GM19463 (cell line): ENCODE measurements at regions not wholly inside any gene's neighbourhood (a gene's known extent, or its start where the extent isn't known, plus 50 kb on each side); places are given as distances from the start of the nearest gene placed in this dataset.

Source experiments
- ATAC-seq: cut with Tn5 transposase; IDR thresholded peaks from one replicate; pipeline ENCODE4 v1.9.1; 2021; ENCODE audit warnings: mild to moderate bottlenecking, moderate library complexity; ENCODE audit not compliant: unreplicated experiment

DNA sequence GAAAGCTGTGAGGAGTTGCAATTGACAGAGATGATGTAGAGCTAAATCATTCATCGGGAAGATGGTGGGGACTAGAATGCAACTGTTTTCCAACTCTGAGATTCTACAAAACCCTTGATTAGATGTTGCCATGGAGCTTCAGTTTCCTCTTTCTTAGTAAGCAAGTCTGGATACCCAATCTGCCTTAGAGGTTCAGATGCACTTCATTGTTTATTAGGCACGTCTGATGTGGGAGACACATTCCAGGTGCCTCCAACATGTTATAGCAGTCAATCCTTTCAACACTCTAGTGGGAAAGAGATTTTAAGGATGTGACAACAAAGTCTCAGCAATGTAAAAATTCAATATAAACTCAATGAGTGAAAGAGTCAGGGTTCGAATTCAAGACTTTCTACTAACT lies 291.3 kb upstream of the PHYHIPL start:
- ATAC-seq: no peak

DNA sequence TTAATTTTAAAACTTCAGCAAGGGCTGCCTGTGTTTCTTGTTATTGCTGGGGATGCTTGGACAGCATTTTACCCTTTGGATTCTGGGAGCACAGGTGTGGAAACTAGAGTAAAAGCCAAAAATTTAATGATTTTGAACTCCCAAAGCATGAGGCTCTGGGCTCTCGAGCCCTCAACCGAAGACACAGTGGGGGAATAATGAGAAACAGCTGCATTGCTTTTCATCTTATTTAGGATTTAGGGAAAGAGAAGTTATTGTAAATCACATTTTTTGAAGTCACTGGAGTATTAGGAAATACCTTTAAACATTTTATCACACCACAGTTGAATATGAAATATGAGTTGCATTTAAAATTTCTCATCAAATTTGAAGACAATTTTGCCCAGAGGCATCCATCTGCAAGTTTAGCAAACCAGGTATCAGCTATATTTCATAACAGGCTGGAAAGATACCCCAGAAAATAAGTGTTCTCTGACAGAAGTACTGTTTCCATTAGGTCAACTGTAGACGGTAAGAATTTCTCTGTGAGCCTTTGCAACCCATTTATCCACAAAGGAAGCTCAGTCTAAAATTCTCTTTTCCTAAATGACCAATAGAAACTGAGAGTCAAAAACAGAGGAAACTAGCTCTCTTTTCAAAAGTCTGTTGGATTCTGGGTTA lies 290.6 kb upstream of the PHYHIPL start:
- ATAC-seq: no peak

DNA sequence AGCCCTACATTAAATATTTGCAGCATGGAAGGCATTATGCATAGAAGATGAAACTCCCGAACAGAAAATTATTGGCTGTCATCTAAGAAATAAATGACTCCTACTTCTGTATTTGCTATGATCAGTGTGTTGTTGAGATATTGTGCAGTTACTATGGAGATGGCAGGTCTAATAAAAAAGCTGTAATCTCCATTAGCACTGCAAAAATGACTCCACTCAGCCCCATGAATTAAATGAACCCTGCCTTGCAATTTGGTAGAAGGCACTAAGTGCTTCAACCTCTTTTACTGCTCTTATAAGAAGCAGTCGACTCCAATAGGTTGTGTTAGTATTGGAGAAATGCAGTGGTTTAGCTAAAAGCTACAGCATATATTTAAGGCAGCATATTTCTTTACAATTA lies 290.0 kb upstream of the PHYHIPL start:
- ATAC-seq: no peak

DNA sequence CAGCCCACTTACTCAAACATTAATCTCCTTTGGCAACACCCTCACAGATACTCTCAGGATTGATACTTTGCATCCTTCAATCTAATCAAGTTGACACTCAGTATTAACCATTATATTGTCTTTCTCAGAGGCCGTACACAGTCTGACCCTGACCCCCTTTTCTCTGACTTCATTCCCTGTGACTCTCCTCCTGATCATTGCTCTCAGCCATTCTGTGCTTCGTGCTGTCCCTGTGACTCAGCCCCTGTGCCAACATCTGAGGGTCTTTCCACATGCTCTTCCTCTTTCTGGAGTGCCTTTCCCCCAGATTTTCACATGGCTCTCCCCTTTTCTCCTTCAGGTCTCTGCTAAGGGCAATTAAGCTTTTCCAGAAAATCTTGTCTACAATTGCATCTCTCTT lies 289.0 kb upstream of the PHYHIPL start:
- ATAC-seq: no peak

DNA sequence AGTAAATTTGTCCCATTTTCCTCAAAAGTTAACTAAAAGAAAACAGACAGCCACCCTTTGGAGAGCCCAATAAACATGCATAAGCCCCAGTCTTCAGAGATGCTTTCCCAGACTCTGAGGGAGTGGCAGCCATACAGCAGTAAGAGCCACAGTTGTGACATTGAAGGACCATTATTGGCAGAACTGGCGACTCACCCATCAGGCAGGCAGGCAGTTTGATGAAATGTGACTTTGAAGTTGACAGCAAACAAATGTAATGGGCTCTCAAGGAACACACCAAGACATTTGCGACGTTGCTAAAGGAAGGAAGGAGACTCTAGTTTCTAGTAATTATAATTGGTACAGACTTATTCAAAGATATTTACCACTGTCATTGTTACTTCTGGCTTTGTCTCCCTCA lies 287.5 kb upstream of the PHYHIPL start:
- no peak for ATAC-seq

DNA sequence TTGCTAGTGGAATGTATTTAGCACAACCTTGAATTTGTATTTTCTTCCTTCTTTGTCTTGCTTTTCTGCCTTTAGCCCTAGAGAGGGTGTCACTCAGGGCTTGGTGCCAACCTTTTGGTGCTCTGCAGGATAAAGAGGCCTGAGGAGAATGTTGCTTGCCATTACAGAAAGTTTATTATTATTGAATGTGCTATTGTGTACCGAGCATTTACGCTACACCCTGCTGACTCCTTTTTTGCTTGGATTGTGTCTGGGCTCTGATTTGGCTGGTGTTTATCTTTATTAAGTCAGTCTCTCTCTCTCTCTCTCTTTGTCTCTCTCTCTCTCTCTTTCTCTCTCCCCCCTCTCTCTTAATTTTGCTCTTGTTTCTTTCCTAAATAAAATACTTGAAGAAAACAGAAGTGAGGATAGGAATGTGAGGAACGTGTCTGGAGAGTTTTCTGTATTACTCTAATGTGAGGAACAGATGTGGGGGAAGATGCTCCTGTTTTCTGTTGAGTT lies 284.4 kb upstream of the PHYHIPL start:
- ATAC-seq: no peak

DNA sequence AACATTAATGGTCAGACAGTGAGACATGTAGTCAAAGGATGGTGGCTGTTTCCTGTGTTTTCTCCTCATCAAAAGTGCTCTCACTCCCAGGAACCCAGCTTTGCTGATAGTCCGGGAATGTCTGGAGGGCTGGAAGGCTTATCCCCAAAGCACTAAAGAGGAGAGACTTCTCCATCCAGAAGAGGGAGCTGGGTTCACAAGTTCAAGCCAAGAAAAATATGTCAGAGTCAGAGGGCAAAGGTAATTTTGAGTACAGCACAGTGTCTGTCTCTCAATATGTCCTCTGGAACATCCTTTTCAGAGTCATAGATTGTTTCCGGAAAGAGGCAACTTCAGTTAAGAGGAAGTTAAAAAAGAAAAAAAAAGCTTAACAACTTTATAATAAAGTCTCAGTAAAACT lies 281.5 kb upstream of the PHYHIPL start:
- no peak for ATAC-seq

DNA sequence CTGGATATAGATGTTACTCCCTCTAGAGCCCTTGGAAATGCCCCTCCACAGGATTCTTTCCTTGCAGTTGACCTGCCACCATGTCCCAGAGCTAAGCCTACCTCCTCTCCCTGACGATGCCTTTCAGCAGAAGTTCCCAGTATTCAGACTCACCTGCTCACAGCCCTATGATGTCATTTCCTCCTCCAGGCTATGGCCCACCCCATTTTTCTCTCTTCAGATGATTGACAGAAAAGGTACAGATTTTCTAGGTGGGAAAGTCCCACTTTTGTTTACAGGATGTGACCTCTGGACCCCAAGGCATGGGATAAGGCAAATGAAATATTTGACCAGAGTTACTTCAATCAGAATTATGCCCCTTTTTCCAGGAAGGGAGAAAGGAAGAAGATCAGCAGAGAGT lies 280.2 kb upstream of the PHYHIPL start:
- no peak for ATAC-seq

DNA sequence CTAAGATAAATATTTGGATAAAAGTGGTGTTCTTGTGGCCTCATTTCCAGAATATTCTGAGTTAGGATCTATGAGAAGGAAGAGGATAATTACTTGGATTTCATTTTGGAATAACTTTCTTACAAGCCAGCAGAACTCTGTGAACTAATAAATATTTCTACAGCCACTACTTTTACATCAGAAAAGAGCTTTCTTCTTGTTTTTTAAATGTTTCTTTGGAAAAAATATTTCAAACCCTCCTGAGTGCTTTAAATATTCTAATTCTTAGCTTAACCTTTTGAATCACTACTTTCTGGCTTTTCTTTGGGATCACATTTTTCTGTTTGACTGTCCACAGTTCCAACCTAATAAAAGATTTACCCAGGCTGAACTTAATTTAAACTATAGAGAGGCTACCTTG lies 279.2 kb upstream of the PHYHIPL start:
- no peak for ATAC-seq

DNA sequence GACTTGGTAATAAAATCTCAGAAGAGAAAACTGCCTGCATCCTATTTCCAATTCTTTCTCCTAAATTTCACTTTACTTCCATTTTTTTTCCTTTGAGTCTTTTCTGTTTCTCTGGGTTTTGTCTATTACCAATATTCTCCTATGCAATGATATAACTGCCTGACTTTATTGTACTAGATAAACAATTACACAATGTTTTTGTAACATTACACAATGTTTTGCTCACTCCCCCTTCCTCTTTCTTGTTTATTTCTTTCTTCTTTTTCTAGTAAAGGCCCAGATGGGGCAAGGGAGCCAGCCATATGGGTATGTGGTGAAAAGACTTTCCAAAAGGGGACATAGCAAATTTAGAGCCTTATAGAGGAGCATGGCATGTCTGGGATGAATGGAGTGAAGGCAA lies 278.7 kb upstream of the PHYHIPL start:
- no peak for ATAC-seq

DNA sequence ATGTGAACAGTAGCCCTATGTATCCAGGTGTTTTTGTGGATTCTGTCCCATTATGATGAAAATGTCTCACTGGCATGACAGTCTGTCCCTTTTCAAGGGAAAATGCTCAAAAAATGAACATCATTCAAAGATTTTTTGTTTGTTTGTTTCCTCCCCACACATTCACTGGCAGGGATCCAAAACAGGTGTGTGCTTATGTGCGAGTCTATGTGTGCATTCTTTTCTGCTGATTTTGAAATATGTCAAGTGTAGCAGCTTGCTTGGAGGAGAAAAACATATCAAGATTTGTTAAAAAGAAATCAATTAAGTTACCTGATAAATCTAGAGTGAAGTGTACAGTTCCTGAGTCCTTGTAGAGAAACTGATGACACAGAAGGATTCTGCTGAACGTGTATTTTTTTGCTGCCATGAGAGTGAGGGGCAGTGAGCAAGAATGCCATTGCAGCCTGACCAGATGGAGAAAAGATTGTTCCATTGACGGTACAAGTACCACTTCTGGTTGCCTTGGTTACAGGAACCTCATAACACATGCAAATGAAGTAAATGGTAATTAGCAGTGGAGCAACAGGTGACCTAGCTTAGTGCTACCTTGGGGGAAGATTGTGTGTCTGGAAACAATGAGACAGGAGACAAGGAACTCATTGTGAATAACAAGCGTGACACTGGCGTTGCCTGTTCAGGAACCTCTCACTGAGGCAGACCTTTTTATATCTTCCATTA lies 277.4 kb upstream of the PHYHIPL start:
- ATAC-seq: no peak

DNA sequence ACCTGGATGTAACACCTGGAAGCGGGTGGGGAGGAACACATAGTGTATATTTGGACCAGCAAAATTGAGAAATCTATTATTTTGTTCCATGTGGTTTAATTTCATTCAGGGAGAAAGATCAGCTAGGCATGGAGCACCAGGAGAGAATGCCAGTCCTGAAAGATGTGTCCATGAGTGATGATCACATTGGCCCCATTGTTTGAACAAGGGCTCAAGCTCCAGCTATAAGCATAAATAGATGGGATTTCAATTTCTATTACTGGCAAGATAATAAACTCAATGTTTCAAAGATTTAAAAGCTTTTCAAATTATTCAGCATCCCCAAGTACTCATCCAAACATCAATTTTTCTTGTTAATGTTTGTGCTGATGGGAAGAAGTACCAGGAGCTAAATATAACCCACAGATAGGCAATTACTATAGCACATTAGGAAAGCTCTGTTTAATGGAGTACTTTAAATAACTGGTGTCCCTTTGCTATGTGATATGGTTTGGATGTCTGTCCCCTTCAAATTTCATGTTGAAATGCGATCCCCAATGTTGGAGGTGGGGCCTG lies 275.3 kb upstream of the PHYHIPL start:
- no peak for ATAC-seq

DNA sequence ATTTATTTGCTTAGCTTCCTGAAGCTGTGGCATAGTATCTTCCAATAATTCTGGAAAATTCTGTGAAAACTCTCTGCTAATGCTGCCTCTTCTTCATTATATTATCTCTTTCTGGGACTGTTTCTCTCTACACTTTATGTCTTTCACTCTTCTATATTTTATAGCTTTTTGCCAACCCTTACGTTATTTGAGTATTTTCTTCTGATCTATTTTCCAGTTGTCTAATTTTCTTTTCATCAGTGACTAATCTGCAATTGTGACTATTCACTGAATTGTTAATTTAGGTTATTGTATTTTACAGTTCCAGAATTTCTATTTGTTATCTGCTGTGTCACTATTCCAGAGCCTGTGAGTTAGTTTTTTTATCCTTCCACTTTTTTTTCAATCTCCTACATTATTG lies 273.4 kb upstream of the PHYHIPL start:
- no peak for ATAC-seq

DNA sequence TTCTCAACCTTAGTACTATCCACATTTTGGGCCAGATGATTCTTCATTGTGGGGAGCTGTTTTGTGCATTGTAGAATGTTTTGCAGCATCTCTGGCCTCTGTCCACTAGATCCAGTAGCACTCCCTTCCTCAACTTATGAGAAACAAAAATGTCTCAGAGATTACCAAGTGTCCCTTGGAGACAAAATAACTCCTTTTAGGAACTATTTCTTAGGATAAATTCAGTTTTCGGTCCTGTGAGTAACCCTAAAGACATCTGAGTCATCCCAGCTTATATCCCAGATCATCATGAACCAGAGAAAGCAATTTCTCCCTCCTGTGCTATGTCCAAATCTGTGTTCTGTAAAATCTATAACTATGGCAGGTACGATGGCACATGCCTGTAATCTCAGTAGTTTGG lies 266.6 kb upstream of the PHYHIPL start:
- ATAC-seq: no peak

DNA sequence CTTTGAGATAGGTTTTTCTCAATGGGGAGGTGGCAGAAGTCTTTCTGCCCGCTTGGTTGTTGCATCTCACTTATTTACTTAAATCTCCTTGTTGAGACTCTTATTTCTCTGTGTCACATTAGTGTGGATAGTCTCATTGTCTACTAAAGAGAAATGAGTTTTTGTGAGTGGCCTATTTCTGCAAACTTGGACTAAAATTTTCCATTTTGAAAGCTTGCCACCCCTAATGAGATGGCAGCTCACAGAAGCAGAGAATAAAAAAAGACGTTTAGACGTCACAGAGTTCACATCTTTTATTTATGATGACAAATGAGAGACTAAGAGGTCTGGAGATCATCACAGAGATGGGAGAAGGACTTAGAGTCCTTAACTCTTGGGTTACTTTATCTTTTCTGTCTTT lies 262.7 kb upstream of the PHYHIPL start:
- no peak for ATAC-seq

DNA sequence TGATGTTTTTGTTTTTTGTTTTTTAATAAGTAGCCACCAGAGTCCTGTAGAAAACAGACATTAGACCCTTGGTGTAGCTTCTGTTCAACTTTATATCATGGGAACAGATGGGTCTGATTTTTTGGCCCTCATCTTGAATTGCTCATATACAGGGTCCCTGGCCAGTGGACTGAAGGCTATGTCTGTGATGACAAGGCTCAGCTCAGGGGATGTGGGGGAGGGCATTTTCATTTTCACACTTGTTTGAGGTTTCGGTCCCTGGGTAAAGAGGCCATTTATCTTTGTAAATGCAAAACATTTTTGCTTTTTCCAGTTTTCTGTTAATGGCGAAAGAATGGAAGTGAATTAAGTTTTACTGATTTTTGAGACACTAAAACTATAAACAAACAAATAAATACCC lies 257.6 kb upstream of the PHYHIPL start:
- ATAC-seq: no peak

DNA sequence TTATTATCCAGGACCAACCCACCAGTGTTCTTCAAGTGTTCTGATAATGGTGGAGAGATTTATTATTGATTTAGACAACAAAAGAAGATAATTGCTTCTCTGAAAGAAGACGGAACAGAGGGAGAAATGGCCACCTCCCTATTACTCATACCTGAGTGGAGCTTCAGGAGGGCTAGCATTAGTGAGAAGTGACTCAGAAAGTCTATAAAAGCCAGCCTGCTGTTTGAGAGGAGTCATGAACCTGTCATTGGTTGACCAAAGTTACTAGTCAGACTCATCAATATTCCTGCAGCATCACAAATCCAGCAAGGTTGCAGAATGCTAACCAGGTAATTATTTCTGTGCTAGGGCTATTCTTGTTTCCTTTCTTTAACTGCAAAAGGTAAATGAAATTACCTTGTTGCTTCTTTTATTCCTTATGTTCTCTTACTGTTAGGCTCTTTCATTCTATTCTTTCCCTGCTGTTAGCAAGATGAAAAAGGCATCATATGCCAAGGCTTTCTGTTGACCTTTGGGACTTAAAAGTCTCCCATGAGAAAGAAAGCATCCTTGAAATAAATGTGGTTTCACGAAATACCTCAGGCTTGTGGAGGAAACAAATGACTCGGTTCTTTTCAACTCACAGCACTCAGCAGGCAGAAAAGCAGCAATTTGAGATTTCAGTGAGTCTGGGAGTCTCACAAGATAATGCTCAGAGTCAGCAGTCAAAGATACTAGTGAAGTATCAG lies 256.4 kb upstream of the PHYHIPL start:
- ATAC-seq: no peak

DNA sequence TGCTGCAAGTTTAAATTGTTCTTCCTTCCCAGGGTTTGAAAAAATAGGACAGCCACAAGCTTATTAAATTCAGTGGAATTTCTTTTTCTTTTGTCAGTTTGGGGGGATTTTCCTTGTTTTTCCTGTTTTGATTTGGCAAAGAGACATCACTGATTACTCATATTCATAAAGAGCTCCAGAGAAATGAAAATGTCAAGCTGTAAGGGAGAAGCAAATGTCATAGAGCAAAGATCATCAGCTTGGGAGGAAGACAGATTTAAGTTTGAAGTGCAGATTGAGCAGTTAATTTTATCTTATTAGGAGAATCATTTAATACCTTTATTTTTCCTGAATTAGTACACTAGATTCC lies 255.8 kb upstream of the PHYHIPL start:
- no peak for ATAC-seq

DNA sequence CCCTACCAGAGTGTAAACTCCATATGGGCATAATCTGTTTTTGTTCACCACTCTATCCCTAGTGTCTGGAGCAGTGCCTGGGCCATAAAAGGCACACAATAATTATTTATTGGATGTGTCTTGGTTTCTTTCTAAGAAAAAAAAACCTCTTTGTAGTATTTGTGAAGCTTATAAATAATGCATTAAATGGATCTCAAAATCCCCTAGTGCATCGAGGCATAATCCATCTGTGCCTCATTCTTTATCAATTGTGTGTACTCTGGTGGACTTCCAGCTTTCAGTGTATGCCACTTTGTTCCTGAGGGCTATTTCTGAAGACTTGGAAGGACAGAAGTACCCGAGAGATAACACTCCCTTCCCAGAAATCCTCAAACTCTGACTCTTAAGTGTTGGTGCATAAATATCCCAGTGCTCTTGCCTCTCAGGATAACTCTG lies 255.0 kb upstream of the PHYHIPL start:
- ATAC-seq: no peak

DNA sequence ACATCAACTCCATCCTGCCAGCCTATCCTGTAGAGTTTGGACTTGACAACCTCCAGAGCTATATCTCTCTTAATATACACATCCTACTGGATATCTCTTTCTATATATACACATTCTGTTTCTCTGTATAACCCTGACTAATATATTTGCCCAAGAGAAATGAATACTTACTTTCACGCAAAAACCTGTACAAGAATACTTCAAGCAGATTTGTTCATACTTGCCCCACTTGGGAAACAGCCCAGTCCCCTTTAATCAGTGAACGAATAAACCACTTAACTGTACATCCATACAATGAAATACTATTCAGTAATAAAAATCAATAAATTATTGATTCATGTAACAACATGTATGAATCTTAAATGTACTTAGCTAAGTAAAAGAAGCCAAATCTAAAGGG lies 251.1 kb upstream of the PHYHIPL start:
- no peak for ATAC-seq

DNA sequence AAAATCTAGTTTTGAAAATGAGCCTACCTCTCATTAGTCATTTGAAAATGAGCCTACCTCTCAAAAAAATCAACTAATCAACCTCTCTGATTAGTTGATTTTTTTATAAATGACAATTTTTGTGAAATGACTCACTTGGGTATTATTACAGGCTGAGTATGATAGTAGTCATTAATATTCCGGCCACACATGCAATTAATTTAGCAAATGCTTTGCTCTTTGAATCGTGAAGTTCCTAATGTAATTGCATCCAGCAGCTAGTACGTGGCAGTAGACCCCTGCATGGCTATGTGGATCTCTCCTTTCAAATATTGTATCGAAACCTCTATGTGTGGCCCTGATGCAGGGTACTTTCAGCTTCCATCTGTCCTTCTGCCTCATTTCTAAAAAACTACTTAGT lies 245.9 kb upstream of the PHYHIPL start:
- no peak for ATAC-seq

DNA sequence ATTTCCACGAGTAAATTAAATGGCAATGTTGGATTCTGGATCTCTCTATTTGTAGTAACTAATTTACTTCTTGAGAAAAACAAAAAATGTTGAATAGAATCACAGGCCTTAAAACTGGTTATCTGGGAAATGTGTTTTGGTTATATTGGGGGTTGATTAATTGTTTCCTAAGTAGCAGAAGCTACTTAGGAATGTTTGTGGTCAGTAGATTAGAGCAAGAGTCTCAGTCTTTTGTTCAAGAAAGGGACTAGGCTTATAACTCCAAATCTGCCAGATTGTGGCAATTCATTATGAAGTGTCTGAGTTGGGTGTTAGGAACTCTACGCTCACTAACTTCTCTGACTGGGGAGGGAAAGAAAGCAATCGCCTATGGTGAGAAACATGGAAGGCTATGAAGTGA lies 244.3 kb upstream of the PHYHIPL start:
- no peak for ATAC-seq
